K562 (cell line): ENCODE measurements at regions not wholly inside any gene's neighbourhood (a gene's known extent, or its start where the extent isn't known, plus 50 kb on each side); places are given as distances from the start of the nearest gene placed in this dataset.

Experiments
- CSDE1 ChIP-seq, 2 experiments: fragments of 450-650 bp; IDR thresholded peaks; 2 replicates each; pipeline ENCODE4 v1.6.1; 2016; ENCODE audit warnings: mild to moderate bottlenecking in 1 of 2
- FOSL1 ChIP-seq: fragments of 200-800 bp; sonication (Bioruptor generic); conservative IDR thresholded peaks from 2 replicates; pipeline ENCODE4 v1.6.1; 2016; ENCODE audit warnings: missing genetic modification characterization, missing compliant biosample characterization
- SMARCA4 ChIP-seq: fragments of 450-650 bp; IDR thresholded peaks from 2 replicates; pipeline ENCODE4 v1.6.1; 2016
- ZNF766 ChIP-seq: fragments of 200-800 bp; sonication (Bioruptor generic); conservative IDR thresholded peaks from 2 replicates; pipeline ENCODE4 v1.6.1; 2016; ENCODE audit warnings: missing genetic modification characterization, missing compliant biosample characterization
- TF ChIP-seq, protein P1 (sequence below), 2 experiments: IDR thresholded peaks in 1 of 2; conservative IDR thresholded peaks in 1 of 2; 2 replicates each; pipeline ENCODE4 v1.6.1; 2016; ENCODE audit warnings: low read depth in 2 of 2, mild to moderate bottlenecking in 1 of 2, missing compliant biosample characterization in 1 of 2, missing genetic modification characterization in 1 of 2, moderate library complexity in 1 of 2
- TF ChIP-seq, protein P2 (sequence below): fragments of 450-650 bp; IDR thresholded peaks from 2 replicates; pipeline ENCODE4 v1.6.1; 2016
- TF ChIP-seq, protein P3 (sequence below): fragments of 250-450 bp; sonication (Bioruptor Pico); IDR thresholded peaks from 2 replicates; pipeline ENCODE4 v1.8.0; 2022; ENCODE audit warnings: inconsistent platforms

DNA sequence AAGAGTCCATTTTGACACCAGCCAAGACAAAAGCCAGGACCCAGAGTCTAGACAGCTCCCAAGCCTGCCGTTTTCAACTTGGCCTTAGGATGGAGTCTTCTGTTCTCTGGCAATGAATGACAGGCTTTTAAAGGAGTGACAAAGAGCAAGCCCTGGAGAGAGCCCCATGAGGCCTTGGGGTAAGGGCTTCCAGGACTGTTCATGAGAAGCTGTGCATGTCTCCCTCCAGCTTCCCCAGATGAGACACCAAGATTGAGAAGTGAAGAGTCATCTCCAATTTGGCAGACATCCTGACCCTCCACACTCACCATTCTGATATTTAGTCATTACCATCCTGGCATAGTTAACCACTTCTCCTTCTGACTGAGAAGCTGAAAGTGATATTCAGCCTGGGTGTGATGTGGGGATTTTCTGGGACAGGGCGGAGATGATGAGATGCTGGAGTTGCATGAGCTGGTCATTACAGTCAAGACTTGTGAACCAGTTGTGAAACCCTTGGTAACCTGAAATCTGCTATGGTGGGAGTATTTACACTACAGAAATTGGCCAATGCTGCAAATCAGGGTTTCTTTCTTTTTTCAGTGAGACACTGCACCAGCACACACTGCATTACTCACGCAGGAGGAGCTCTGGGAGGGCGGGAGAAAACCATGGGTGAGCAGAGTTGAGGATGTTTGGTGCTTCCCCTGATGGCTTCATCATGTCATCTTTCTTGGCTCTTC is 77.8 kb downstream of the VCPKMT start (continued):
- TF ChIP-seq, protein P1, sequence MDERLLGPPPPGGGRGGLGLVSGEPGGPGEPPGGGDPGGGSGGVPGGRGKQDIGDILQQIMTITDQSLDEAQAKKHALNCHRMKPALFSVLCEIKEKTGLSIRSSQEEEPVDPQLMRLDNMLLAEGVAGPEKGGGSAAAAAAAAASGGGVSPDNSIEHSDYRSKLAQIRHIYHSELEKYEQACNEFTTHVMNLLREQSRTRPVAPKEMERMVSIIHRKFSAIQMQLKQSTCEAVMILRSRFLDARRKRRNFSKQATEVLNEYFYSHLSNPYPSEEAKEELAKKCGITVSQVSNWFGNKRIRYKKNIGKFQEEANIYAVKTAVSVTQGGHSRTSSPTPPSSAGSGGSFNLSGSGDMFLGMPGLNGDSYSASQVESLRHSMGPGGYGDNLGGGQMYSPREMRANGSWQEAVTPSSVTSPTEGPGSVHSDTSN (CRISPR knock-in tag; IDR thresholded peaks at IDR 0.05; ENCODE audit: low read depth): no peak
- TF ChIP-seq, protein P1 (tag; conservative IDR thresholded peaks at IDR 0.05; ENCODE audit: low read depth): peak; percentile 63
- TF ChIP-seq FOSL1 (tag): peak; percentile 30; the same call in 1 of the 2 replicates
- TF ChIP-seq ZNF766 (CRISPR knock-in tag): 0 out of 2 replicates have a peak, but pooled peaks have one; percentile 30
- 0 out of 2 replicates have a peak, but pooled peaks have one; percentile 14 for TF ChIP-seq SMARCA4
- TF ChIP-seq, protein P2, sequence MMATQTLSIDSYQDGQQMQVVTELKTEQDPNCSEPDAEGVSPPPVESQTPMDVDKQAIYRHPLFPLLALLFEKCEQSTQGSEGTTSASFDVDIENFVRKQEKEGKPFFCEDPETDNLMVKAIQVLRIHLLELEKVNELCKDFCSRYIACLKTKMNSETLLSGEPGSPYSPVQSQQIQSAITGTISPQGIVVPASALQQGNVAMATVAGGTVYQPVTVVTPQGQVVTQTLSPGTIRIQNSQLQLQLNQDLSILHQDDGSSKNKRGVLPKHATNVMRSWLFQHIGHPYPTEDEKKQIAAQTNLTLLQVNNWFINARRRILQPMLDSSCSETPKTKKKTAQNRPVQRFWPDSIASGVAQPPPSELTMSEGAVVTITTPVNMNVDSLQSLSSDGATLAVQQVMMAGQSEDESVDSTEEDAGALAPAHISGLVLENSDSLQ: peak; percentile 89
- TF ChIP-seq, protein P3, sequence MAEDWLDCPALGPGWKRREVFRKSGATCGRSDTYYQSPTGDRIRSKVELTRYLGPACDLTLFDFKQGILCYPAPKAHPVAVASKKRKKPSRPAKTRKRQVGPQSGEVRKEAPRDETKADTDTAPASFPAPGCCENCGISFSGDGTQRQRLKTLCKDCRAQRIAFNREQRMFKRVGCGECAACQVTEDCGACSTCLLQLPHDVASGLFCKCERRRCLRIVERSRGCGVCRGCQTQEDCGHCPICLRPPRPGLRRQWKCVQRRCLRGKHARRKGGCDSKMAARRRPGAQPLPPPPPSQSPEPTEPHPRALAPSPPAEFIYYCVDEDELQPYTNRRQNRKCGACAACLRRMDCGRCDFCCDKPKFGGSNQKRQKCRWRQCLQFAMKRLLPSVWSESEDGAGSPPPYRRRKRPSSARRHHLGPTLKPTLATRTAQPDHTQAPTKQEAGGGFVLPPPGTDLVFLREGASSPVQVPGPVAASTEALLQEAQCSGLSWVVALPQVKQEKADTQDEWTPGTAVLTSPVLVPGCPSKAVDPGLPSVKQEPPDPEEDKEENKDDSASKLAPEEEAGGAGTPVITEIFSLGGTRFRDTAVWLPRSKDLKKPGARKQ (CRISPR knock-in tag): no peak
- no peak for TF ChIP-seq CSDE1 (IDR thresholded peaks at IDR 0.05)
